Activated CD4-positive, alpha-beta T cell treated with anti-CD3 and anti-CD28 coated beads, Interleukin-2, amount 50 U/mL, for 48 hours (primary cell): ENCODE measurements at regions not wholly inside any gene's neighbourhood (a gene's known extent, or its start where the extent isn't known, plus 50 kb on each side); places are given as distances from the start of the nearest gene placed in this dataset.
A peak's percentile ranks its signal among the peaks of the same experiment; 100 is the strongest.

Experiments used
- DNase-seq, 2 experiments: peaks; one replicate each; pipeline ENCODE4 v3.0.0-alpha.2; 2020

DNA sequence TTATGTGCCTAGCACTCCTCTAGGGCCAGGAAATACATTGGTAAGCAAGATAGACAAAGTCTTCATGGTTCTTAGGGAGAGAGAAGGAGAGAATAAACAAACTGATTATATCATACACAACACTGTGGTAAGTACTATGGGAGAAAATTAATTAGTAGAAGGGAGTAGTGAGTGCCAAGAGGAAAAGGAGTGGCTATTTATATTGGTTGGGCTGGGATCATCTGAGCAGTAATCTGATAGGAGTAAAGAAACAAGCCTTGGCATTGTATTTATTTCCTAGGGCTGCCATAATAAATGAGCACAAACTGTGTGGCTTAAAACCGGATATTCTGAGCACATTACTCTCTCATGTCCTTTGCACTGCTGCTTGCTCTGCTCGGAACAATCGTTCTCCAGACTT lies 158.1 kb upstream of the PHF14 start:
- no peak for DNase-seq

- DNase-seq, result no peak
These were observed 152.5 kb upstream of the PHF14 start for GRCh38 chr7:10821156-10821555.

DNA sequence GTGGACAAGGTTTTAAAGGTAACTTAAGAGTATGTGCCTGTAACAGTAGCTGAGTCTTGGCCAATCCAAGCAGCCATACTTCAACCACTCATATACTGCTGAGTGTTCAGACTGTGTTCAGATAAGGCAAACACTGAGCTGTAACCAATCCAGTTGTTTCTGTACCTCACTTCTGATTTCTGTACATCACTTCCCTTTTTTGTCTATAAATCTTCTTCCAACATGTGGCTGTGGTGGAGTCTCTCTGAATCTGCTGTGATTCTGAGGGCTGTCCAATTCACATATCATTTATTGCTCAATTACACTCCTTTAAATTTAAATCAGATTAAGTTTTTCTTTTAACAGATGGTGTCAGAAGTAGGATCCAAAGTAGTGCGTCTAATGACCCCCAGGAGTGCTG lies 149.5 kb upstream of the PHF14 start:
- no peak for DNase-seq

DNA sequence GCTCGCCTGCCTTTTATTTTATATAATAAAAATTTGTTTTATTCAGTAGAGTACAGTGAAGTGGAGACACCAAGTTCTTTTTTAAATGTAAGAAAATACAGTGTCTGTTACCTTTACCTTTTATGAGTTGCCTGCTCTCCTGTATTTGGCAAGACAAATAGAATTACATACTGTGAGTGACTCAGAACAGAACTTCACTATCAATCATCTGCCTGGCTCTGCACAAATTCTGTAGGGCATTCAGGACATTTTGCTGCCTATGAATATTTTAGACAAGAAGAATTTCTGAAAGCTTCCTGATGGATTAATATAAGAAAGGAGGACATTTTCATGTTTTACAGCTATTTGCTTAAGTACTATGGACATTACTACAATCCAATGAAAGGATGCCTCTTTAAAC lies 135.4 kb upstream of the PHF14 start:
- no peak for DNase-seq

DNA sequence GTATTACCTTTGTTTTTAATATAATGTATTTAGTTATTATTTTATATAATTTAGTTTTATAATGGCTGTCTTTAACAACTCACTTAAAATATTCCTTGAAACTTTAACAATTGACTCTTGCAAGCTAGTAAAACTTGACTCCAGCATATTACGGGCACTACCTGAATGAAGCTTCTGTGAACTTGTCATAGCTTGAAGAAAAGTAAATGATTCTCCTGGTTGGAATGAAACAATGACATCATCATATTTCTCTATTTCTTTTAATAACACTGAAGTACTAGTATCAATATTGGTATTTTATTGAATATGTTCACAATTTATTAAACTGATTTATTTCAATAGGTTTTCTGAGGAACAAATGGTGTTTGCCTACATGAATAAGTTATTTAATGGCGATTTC lies 128.4 kb upstream of the PHF14 start:
- DNase-seq, result no peak

- DNase-seq, result no peak
These were observed 118.1 kb upstream of the PHF14 start for GRCh38 chr7:10855583-10855982.

- DNase-seq, result no peak
These were observed 113.2 kb upstream of the PHF14 start for GRCh38 chr7:10860516-10860915.

DNA sequence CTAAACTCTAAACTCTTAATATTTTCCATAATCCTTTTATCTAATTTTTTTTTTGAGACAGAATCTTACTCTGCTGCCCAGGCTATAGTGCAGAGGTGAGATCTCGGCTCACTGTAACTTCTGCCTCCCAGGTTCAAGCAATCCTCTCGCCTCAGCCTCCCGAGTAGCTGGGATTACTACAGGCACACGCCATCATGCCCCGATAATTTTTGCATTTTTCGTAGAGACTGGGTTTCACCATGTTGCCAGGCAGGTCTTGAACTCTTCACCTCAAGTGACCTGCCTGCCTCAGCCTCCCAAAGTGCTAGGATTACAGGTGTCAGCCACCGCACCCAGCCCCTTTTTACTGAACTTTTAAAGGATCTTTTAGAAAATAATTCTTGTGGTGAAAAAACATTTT lies 110.2 kb upstream of the PHF14 start:
- no peak for DNase-seq

DNA sequence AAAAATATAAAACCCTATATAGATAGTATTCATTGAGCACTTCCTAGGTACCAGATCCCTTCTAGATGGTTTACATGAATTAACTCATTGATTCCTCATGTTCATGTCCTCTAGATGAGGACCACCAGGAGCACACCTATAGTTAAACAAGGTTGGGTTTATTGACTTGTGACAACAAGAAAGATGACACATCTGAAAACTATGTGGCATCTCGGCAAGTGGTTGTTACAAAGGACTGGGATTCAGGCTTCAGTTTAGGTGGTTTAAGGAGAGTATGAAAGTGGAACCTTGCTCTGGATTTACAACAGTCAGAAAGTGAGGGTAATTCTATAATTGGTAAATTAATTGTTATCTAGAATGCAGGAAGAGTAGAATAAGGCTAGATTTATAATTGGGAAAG lies 99.0 kb upstream of the PHF14 start:
- no peak for DNase-seq

DNA sequence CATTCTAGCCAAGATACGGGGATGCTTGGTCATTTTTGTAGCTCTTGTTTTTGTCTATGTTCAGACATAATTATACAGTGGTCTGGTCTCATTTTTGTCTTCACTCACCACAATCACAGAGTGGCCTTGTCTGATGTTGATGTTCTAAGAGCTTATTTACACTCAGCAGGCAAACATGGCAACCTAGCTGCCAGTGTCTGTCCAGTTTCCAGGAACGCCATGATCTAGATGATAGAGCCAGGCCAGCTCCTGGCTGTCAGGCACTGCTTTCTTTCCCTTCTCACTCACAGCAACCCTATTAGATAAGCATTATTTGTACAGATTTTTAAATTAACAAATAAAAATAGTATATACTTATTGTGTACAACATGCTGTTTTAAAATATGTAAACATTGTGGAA lies 98.6 kb upstream of the PHF14 start:
- DNase-seq, result no peak

GRCh38 chr7:10888861-10889260 lies 84.8 kb upstream of the PHF14 start:
- no peak for DNase-seq

- DNase-seq, result peak; percentile 27 to 30
These were observed 84.3 kb upstream of the PHF14 start for GRCh38 chr7:10889266-10889898.

DNA sequence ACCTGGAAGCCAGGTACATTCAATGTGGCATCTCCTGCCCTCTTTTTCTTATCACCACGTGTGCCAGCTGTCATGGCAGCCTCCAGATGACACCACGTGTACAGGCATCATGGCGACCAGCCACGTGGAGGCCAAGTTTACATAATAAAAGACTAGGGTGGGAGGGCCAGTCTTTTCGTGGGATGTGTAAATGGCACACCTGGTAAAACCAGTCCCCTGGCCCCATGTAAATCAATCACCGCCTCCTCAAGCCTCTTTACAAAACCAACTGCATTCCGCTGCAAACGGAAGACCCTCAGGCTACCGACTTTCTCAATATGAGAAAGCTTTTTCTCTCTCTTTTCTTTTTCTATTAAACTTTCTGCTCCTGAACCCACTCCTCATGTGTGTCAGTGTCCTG lies 65.1 kb upstream of the PHF14 start:
- no peak for DNase-seq

- no peak for DNase-seq
These were observed 63.2 kb upstream of the PHF14 start for GRCh38 chr7:10910447-10910846.

DNA sequence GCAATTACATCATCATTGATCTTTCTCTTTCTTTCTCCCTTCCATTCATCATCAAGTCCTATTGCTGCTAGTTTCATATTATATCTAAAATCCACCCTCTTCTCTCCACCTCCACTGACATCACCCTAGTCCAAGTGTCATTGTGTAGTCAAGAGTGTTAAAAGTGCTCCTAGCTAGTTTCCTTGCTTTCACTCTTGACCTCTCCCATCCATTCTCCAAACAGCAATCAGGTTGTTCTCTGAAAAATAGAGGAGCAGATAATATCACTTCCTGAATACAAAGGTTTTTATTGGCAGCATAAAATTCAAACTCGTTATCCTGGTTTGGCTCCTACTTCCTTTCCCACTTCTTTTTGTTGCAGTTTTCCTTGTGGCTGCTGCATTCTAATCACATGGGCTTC lies 61.6 kb upstream of the PHF14 start:
- no peak for DNase-seq

- no peak for DNase-seq
These were observed 60.2 kb upstream of the PHF14 start for GRCh38 chr7:10913457-10913856.

- no peak for DNase-seq
These were observed 55.5 kb upstream of the PHF14 start for GRCh38 chr7:10918093-10918590.

GRCh38 chr7:10919923-10920322 lies 53.7 kb upstream of the PHF14 start:
- DNase-seq, result no peak
